ENCODE measurements at regions not wholly inside any gene's neighbourhood (a gene's known extent, or its start where the extent isn't known, plus 50 kb on each side); places are given as distances from the start of the nearest gene placed in this dataset.
"Not testable (repeated sequence)": the region's sequence is repeated elsewhere in the genome, so short reads cannot be mapped to it uniquely, and the experiment has no call there.

DNA sequence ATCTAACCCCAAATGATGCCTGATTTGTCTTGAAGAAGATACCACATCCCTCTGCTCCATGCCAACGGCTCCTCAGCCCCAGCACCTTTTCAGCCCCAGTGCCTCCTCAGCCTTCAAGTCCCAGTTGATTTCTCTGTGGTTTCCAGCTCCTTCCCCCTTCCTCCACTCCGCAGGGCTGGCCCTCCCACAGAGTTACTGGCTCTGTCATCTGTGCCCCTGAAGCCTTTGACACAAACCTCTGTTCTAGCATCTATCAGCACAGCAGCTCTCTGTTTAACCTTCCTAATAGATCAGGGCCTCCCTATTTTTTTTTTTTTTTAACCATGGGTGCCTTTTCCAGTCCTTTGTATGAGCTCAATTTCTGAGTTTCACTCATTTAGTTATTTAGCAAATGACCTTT is 201.3 kb upstream of the CXCR4 start:
- no peaks in the 10 kb centered on the region for H3K36me3 Mint-ChIP-seq (ENCODE audit: low read depth)
- H3K4me1 Mint-ChIP-seq, result no peaks in the 10 kb centered on the region
- H3K4me3 Mint-ChIP-seq, result no peak overlapping the region
- TF ChIP-seq, protein P1, sequence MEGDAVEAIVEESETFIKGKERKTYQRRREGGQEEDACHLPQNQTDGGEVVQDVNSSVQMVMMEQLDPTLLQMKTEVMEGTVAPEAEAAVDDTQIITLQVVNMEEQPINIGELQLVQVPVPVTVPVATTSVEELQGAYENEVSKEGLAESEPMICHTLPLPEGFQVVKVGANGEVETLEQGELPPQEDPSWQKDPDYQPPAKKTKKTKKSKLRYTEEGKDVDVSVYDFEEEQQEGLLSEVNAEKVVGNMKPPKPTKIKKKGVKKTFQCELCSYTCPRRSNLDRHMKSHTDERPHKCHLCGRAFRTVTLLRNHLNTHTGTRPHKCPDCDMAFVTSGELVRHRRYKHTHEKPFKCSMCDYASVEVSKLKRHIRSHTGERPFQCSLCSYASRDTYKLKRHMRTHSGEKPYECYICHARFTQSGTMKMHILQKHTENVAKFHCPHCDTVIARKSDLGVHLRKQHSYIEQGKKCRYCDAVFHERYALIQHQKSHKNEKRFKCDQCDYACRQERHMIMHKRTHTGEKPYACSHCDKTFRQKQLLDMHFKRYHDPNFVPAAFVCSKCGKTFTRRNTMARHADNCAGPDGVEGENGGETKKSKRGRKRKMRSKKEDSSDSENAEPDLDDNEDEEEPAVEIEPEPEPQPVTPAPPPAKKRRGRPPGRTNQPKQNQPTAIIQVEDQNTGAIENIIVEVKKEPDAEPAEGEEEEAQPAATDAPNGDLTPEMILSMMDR (IDR thresholded peaks at IDR 0.05; ENCODE audit: unreplicated experiment in 3 of 3), result no peak
- H3K27me3 Mint-ChIP-seq (ENCODE audit: low read depth), result peaks cover 22% of the 10 kb centered on the region
- no peak overlapping the region for H3K27ac Mint-ChIP-seq
- no peaks in the 10 kb centered on the region for H3K9me3 Mint-ChIP-seq

GRCh38 chr2:136314240-136314639 is 196.3 kb upstream of the CXCR4 start:
- Mint-ChIP-seq H3K36me3 (ENCODE audit: low read depth) (no peaks in the 10 kb centered on the region), H3K27ac (no peak overlapping the region), H3K4me1 (peaks cover 15% of the 10 kb centered on the region), H3K9me3 (no peaks in the 10 kb centered on the region), H3K27me3 (ENCODE audit: low read depth) (peaks cover 19% of the 10 kb centered on the region), H3K4me3 (no peak overlapping the region)
- TF ChIP-seq, protein P1 (IDR thresholded peaks at IDR 0.05; ENCODE audit: unreplicated experiment in 3 of 3), result no peak

DNA sequence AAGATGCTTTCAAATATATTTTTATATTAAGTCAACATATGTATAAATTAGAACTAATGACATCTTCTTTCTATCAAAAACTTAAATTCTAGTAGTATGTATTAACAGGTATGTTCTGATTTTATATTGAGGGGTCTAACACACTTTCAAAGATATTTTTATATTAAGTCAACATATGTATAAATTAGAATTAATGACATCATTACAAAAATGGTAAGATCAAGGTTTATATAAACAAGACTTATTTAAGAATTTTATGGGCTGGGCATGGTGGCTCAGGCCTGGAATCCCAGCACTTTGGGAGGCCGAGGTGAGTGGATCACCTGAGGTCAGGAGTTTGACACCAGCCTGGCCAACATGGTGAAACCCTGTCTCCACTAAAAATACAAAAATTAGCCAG is 194.6 kb upstream of the CXCR4 start:
- H3K4me3 Mint-ChIP-seq, result not testable (repeated sequence)
- peaks cover 14% of the 10 kb centered on the region for H3K27me3 Mint-ChIP-seq (ENCODE audit: low read depth)

DNA sequence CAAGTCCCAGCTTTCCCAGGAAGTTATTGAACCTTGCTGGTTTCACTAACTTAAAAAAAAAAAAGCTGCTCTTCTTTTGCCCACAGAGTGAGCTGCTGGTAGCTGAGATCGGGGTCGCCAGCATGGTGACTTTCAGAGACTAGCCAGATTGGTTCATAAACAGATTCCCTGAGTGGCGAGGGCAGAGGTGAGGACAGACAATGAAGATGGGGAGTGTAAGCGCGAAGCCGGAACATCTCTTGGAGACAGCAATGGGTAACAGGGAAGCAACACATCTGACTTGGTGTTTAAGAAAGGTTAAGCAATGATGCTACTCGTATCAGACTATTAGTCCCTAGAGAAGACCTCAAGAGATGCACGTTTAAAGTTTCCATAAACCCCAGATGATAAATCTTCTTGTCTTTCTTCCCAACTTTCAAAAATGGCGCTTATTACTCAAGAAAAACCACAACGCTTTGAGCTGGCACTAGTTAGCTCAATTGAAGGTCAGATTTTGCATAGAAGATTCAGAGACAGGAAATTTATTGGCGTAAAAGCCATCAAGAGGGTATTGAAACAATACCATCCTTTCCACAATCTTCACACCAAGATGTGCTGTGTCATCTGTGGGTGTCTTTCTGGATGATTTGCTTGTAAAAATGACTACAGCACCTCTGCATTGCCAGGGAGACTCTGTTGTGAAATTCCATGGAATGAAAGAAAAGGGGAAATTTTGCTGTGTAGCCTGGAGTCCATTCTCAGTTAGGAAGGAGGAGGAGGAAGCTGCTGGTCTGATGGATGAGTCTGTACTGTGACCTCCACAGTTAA is 193.1 kb upstream of the CXCR4 start:
- TF ChIP-seq, protein P1 (IDR thresholded peaks at IDR 0.05; ENCODE audit: unreplicated experiment in 3 of 3), result no peak
- Mint-ChIP-seq H3K36me3 (ENCODE audit: low read depth) (no peaks in the 10 kb centered on the region), H3K4me3 (no peak overlapping the region), H3K9me3 (no peaks in the 10 kb centered on the region), H3K27ac (peak overlapping the region in 1 of 3 experiments; percentile 33), H3K27me3 (ENCODE audit: low read depth) (peaks cover 10% of the 10 kb centered on the region), H3K4me1 (peaks cover 22% of the 10 kb centered on the region)

More for the DNA sequence above, 194.6 kb upstream of the CXCR4 start:
- H3K36me3 Mint-ChIP-seq (ENCODE audit: low read depth); H3K27ac Mint-ChIP-seq; H3K9me3 Mint-ChIP-seq: not testable (repeated sequence)
- peaks cover 22% of the 10 kb centered on the region for H3K4me1 Mint-ChIP-seq

GRCh38 chr2:136310005-136310495 is 192.1 kb upstream of the CXCR4 start:
- H3K9me3 Mint-ChIP-seq, result no peaks in the 10 kb centered on the region
- TF ChIP-seq, protein P1 (IDR thresholded peaks at IDR 0.05; ENCODE audit: unreplicated experiment in 3 of 3), result no peak
- H3K4me1 Mint-ChIP-seq, result peaks cover 27% of the 10 kb centered on the region
- H3K36me3 Mint-ChIP-seq (ENCODE audit: low read depth), result no peaks in the 10 kb centered on the region
- no peak overlapping the region for H3K27ac Mint-ChIP-seq
- H3K27me3 Mint-ChIP-seq (ENCODE audit: low read depth), result peaks cover 9% of the 10 kb centered on the region
- no peak overlapping the region for H3K4me3 Mint-ChIP-seq

DNA sequence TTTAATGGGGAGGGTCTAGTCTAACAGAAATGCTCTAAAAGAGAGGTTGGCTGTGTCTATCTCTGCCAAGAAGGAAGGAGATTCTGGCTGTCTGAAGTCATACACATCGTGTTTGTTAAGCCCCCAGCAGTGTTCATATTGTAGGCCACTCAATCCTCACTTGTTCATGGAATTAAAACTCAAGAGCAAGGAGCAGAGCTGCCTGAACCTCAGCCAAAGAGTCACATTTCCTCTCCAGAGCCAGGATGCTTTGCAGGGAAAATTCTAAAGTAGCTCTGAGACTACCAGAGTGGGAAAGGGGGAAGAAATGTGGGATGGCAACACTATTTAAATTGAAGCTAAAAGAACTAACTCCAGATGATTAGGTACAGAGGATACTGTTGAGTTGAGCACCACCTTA is 190.7 kb upstream of the CXCR4 start:
- Mint-ChIP-seq H3K4me1 (peaks cover 32% of the 10 kb centered on the region), H3K27me3 (ENCODE audit: low read depth) (peaks cover 9% of the 10 kb centered on the region), H3K4me3 (peak overlapping the region in 1 of 3 experiments; percentile 18), H3K36me3 (ENCODE audit: low read depth) (no peaks in the 10 kb centered on the region), H3K9me3 (no peaks in the 10 kb centered on the region), H3K27ac (peak overlapping the region in 2 of 3 experiments; percentile 35 to 56)
- TF ChIP-seq, protein P1 (IDR thresholded peaks at IDR 0.05; ENCODE audit: unreplicated experiment in 3 of 3), result no peak

Measured in nephron (organoid).